ENCODE measurements at regions not wholly inside any gene's neighbourhood (a gene's known extent, or its start where the extent isn't known, plus 50 kb on each side); places are given as distances from the start of the nearest gene placed in this dataset.

DNA sequence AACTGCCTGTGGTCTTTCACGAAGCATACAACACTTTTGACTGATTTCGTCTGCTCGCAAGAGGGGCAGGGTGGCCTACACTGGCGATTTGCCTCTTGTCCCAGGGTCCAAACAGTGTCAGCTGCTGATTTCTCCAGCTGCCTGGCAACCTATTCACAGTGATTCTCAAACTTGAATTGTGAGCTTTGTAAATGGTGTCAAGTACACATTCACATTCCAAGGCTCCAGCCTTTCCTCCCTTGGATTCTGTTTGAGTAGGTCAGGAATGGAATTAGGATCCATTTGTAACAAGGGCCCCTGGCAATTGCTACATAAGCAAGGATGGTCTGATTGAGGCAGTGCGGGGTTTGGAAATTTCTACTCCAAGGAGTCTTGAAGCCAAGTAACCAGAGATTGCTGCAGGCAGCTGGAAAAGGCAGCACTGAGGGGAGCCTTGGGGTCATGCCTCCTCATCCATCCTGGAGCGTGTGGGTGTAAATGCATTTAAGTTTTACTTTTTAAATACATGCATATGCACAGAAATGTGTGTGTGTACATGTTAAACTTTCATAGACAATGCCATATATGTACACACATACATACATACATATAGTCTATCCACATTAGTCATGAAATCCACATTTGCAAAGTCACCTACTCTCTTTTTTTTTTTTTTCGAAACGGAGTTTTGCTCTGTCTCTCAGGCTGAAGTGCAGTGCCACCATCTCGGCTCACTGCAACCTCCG is 86.8 kb upstream of the UXS1 start:
- Histone ChIP-seq H3K4me3 (no peak overlapping the region), H3K27ac (no peak overlapping the region), H3K4me1 (no peaks in the 10 kb centered on the region), H3K36me3 (no peaks in the 10 kb centered on the region), H3K9me3 (no peaks in the 10 kb centered on the region), H3K27me3 (peaks cover 4% of the 10 kb centered on the region)
- TF ChIP-seq EP300 (IDR thresholded peaks at IDR 0.05): no peak
- TF ChIP-seq POLR2AphosphoS5 (IDR thresholded peaks at IDR 0.05): no peak
- no peak for TF ChIP-seq POLR2A (IDR thresholded peaks at IDR 0.05)
- no peak for TF ChIP-seq CTCF (IDR thresholded peaks at IDR 0.05)
- 82% methylated on average over 10 of the region's 10 CpGs for WGBS
- no peak for DNase-seq (ENCODE audit: low spot score in 2 of 2)

DNA sequence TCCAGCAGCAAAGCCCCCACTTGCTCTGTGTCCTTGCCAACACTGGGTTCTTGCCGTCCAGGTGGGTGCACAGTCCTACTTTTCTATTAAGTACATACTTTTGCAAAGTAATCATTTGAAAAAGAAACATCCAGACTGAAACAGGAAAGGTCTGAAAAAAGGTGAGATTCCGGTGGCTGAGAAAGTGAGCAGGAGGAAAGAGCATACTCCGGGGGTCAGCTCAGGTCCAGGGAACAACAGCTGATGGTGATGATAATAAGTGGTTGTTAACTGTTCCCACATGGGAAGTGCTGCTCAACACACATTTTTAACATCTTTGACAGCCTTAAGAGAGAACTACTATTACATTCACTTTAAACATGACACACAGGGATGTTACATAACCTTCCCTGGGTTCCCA is 86.1 kb upstream of the UXS1 start:
- no peak for TF ChIP-seq EP300 (IDR thresholded peaks at IDR 0.05)
- TF ChIP-seq CTCF (IDR thresholded peaks at IDR 0.05): no peak
- TF ChIP-seq POLR2A (IDR thresholded peaks at IDR 0.05): no peak
- no peak for TF ChIP-seq POLR2AphosphoS5 (IDR thresholded peaks at IDR 0.05)
- H3K27me3 ChIP-seq: peaks cover 4% of the 10 kb centered on the region
- no peaks in the 10 kb centered on the region for H3K36me3 ChIP-seq
- H3K4me1 ChIP-seq: no peaks in the 10 kb centered on the region
- H3K27ac ChIP-seq: no peak overlapping the region
- DNase-seq (ENCODE audit: low spot score in 2 of 2): no peak
- 51% methylated on average over 3 of the region's 3 CpGs for WGBS
- H3K4me3 ChIP-seq: no peak overlapping the region
- H3K9me3 ChIP-seq: no peaks in the 10 kb centered on the region

DNA sequence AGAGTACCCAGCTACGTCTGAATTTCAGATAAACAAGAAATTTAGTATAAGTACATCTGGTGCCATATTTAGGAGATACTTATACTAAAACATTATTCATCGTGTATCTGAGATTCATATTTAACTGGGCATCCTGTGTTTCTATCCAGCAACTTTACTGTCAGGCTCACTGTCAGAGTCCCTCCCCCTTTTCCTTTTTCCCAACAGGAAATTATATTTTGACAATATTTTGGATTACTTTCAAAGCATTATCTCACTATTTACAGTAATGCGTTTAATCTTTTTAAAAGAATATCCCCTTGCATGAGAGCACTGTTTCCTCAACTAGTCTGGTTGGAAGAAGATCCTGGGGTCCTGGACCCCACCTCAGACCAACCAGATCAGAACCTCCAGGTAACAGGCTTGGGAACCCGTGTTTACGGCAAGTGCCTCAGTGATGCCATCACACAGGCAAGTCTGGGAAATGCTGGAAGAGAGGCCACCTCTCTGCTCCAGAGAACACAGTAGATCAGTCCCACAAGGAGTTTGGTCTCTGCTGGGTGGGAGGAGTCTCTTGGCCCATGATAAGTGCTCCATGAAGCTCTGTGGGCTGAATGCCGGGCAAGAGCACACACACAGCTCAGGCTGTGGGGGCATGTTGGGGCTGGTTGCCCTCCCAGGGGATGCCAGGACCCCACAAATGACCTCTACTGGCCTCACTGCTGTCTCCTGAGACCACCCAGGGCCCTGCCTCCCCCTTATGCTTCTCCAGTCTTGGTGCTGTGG is 84.2 kb upstream of the UXS1 start:
- Histone ChIP-seq H3K9me3 (no peaks in the 10 kb centered on the region), H3K27me3 (no peaks in the 10 kb centered on the region), H3K4me1 (no peaks in the 10 kb centered on the region), H3K27ac (no peak overlapping the region), H3K36me3 (no peaks in the 10 kb centered on the region), H3K4me3 (no peak overlapping the region)
- WGBS: 64% methylated on average over 6 of the region's 6 CpGs
- no peak for DNase-seq (ENCODE audit: low spot score in 2 of 2)
- TF ChIP-seq POLR2A (IDR thresholded peaks at IDR 0.05) (no peak), POLR2AphosphoS5 (IDR thresholded peaks at IDR 0.05) (no peak), EP300 (IDR thresholded peaks at IDR 0.05) (no peak), CTCF (IDR thresholded peaks at IDR 0.05) (no peak)

GRCh38 chr2:106277426-106277825 is 83.3 kb upstream of the UXS1 start:
- WGBS: 94% methylated on average over 4 of the region's 4 CpGs

More at GRCh38 chr2:106277426-106277825, 83.3 kb upstream of the UXS1 start:
- no peaks in the 10 kb centered on the region for H3K4me1 ChIP-seq
- TF ChIP-seq EP300 (IDR thresholded peaks at IDR 0.05): no peak
- TF ChIP-seq POLR2AphosphoS5 (IDR thresholded peaks at IDR 0.05): no peak
- TF ChIP-seq POLR2A (IDR thresholded peaks at IDR 0.05): no peak
- no peak for TF ChIP-seq CTCF (IDR thresholded peaks at IDR 0.05)
- H3K27me3 ChIP-seq: no peaks in the 10 kb centered on the region
- no peak overlapping the region for H3K4me3 ChIP-seq
- H3K9me3 ChIP-seq: no peaks in the 10 kb centered on the region
- no peak overlapping the region for H3K27ac ChIP-seq
- H3K36me3 ChIP-seq: no peaks in the 10 kb centered on the region
- DNase-seq (ENCODE audit: low spot score in 2 of 2): no peak

All from suprapubic skin (tissue), 4 donors.